Nucleus accumbens (tissue), 56 donors: ENCODE measurements at regions not wholly inside any gene's neighbourhood (a gene's known extent, or its start where the extent isn't known, plus 50 kb on each side); places are given as distances from the start of the nearest gene placed in this dataset.

Experiments
- DNase-seq, 56 donors: peaks; one replicate each; lab custom pipeline; 2025; lab: John Stamatoyannopoulos, UW

DNA sequence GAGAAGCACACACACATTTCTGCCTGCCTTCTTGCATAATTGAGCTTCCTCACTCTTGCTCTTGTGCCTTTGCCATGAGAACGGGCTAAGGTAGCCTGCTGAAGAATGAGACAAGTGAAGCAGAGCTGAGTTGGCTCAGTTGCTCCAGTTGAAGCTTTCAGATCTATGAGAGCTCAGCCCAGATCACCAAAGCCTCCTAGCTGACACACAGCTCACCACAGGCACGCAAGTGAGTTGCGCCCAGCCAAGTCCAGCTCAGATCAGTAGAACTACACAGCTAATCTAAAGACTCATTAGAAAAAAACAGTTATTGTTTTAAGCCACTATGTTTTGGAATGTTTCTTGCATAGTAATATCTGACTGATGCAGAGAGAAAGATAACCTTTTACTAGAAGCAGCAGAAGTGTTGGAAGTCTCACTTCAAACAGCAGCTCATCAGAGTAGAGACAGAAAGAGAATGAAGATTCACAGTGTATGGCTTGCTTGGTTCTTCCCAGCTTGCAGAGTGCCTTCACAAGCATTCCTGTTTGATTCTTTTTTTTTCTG is 362.4 kb downstream of the MID1IP1 start:
- DNase-seq = peak in 1 of 56 donors; percentile 1

DNA sequence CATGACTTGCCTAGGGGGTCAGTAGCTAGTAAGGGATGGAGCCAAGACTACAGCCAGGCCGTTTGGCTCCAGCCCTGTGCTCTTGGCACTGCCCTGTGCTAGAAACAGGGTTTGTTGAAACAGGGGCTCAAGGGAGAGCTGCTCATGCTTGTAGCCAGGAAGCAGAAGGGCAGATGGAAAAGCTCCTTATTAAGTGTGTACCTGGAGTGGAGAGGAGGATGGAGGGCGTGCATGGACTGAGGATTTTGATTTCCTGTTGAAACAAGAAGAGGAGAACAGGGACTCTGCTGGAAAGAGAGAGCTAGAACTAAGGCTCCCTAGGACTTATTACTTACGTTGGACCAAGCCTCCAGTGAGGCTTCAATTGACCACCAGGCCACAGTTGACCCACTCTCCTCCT is 363.0 kb downstream of the MID1IP1 start:
- no peak for DNase-seq

DNA sequence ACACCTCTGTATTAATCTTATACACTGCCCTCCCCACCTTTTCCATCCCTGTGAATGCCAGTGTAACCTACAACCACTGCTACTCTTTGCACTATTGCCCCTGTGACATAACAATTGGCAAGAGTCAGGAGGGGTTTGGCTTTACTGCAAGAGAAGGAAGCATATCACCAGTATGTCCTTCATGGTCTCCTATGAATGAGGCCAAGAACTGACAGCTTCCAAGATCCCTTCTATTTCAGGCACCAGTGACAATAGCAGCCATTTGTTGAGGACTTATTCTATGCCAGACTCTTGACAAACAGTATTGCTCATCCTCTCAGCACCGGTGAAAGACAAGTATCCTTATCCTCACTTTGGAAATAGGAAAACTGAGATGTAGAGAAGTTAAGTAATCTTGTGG is 363.9 kb downstream of the MID1IP1 start:
- DNase-seq = no peak

DNA sequence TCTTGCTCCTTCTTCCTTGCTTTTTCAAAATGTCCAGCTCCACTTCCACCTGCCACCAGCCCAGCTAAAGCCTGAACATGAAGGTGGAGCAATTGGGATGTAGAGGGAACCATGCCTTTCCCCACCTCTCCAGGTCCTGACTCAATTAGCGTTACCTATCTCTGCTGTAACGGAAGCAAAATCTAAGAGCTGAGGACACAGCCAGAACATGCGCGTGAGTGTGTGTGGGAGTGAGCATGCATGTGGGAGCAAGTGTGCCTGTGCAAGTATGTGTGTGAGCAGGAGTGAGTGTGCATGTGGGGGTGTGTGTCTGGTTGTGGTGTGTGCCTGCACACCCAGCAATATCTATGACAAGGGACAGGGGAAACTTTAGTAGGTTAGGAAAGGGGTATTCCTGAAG is 364.5 kb downstream of the MID1IP1 start:
- no peak for DNase-seq

DNA sequence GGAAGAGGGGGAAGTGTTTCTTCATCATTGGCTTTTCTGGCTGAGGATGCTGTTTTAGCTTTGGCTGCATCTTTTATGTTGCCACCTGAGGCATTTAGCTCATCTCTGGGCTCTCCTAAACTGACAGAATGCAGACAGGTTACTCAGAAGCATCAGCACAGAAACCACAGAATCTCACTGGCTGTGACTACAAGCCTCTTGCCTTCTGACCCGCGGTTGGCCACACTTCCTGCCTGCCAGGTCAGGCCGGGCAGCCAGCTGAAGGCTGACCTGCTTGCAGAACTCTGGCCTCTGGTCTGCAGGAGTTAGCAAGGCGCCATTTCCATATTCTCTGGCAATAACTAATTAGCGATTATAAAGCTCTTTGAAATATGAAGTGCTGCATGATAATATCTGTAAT is 366.5 kb downstream of the MID1IP1 start:
- no peak for DNase-seq

DNA sequence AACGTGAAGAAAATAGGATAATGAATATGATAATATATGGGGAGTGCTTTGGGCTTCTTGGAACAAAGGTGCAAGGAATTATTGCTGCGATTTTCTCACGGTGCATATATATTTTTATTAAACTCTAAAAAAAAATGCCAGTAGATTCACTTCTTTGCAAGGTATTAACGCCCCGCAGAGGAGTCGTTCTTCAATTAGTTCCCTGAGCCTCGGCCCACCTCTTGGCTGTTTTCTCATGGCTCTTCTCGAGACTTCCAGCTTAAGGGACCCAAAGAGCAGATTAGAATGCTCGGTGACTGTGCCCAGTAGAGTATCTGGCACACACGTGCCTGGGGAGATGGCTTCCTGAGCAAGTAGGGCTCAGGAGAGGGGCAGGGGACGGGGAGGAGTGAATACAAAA is 367.4 kb downstream of the MID1IP1 start:
- no peak for DNase-seq

DNA sequence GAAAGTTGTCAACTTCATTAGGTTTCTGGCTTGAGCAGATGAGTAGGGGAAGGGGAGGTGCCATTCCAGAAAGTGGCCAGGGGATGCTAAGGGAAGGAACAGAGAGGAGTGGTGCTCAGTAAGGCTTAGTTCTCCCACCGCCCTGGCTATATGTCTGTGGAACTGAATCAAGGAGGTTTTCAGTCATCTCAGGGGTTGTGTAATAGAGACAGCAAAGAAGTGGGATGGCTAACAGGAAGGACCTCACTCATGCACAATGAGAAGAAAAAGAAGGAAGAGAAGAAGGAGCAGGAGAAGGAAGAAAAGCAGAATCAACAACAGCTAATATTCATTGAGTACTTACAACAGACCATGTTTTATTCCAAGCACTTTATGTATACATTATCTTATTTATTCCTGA is 368.7 kb downstream of the MID1IP1 start:
- DNase-seq = no peak

DNA sequence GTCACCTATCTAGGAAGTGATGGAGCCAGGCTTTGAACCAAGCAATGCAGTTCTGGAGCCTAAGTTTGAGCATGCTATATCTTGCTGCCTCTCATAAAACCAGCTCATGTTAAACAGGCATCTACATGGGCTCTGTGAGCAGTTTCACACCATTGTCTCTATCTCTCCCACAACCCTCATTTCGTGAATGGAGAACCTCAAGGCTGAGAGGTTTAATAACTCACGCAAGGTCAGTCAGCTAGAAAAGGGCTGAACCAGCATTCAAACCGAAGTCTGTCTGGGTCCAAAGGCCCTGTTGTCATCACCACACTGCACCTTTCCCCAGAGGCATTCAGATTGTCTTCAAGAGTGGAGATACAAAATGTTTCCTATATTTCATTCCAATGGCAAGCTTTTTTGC is 369.2 kb downstream of the MID1IP1 start:
- no peak for DNase-seq

DNA sequence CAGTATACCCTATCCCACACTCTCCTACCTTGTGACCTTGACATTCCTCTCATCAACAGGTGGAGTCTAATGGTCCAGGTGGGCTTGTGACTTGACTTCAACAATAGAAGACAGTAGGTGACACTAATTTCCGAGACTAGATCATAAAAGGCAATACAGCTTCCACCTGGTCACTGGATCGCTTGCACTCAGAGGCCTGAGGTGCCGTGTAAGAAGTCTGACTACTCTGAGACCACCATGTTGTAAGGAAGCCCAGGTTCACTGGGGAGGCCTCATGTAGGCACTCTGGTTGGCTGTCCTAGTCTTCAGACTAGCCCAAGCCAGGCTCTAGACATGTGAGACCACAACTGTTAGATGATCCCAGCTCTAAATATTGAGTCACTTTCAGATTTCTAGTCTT is 370.4 kb downstream of the MID1IP1 start:
- DNase-seq = no peak

DNA sequence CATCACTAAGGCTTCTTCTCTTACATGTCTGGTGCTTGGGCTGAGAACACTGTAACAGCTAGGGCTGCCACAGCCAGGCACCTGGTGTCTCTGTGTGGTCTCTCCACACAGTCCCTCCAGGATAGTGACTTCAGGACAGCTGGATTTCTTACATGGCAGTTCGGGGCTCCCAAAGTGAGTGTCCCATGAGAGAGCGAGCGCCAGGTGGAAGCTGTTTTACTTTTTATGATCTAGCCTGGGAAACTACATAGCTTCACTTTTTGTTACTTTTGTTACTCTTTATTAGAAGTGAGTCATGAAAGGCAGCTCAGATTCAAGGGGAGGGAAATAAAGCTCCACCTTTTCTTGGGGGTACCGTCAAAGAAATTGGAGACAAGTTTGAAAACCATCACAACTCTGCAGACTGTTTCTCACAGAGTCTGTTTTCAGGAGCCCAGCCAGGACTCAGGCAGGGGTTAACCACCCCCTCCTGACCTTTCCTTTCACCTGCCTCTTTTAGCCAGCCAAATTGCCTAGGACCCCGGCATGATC is 373.0 kb downstream of the MID1IP1 start:
- DNase-seq = no peak

DNA sequence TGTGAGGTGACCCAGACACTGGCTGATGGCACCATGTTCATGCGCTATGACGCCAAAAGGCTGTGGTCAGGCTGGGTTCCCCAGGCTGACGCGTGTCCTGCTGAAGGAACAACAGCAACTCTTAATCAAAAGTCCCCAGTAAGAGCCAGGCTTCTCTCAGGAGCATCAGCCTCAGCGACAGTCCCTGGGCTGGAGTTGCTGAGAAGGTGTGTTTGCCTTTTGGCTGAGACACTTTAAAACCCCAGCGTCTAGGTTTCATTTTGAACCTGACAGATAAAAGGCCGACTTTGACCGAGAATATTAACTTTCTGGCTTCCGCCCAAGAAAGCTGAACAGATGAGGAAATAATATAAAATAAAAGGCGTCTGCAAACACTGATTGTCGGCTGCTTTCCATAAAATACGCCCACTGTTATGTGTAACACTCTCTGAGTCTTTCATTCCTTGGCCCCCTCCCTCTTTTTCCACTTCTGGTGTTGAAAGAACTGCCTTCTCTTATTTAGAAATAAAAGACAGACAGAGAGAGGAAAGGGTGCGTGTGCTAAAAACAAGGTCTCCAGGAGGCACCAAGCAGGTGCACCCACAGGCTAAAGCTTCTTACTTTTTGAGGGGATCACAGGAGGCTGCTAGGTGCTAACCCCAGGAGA is 373.6 kb downstream of the MID1IP1 start:
- no peak for DNase-seq

DNA sequence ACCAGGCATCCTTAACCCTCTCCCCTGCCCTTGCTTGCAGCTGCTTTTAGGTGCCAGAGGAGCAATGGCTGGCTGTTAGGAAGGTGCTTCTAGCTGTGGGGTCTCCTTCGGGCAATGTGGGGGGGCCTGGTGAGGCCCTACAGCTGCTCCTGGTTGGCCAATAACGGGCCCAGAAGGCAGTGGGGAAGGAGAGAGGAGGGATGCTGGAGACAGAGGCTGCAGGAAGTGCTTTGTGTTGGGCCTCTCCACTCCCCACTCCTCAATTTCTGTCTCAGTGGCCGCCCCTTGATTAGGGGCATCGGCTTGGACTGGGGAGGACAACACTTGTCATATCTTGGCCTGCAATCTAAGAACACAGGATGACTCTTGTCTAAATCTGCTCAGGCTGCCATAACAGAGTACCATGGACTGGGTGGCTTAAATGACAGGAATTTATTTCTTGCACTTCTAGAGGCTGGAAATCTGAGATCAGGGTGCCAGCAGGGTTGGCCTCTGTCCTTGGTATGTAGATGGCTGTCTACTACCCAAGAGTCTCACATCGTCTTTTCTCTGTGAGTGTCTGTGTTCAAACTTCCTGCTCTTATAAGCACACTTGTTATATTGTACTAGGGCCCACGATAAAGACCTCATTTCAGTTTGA is 374.3 kb downstream of the MID1IP1 start:
- no peak for DNase-seq

DNA sequence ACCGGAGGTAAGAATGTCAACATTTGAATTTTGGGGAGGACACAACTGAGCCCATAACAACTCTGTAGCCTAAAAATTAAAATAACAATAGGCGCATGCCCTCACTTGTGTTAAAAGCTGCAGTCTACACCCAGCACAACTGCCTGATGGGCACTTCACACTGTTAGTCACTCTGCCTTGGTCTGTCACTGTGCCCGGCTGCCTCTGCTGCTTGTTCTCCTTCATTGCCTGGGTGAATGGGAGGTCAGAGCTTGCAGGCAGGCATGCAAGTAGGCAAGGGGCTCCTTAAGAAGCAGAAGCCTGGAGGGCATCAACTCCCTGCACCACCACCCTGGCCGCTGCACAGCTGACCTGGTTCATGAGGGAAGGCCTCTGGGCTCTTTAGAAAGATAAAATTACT is 374.8 kb downstream of the MID1IP1 start:
- no peak for DNase-seq

DNA sequence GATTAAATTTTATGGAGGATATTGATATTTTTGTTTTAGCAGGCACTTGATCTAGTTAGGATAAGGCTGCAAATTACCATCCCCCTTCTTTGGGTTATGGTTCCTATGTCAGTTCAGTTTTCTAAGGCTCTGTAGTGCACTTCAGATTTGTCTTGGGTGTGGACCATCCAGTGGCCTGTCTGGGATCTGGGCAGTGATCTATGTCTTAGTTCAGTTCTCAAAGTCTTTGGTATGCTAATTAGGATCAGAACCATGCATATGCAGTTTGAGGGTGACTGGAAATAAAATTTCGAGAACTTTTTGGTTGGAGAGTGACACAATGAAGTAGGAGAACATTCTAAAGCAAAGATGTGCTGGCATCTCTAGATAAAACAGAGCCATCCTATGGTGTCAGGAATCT is 388.2 kb downstream of the MID1IP1 start:
- DNase-seq = no peak

DNA sequence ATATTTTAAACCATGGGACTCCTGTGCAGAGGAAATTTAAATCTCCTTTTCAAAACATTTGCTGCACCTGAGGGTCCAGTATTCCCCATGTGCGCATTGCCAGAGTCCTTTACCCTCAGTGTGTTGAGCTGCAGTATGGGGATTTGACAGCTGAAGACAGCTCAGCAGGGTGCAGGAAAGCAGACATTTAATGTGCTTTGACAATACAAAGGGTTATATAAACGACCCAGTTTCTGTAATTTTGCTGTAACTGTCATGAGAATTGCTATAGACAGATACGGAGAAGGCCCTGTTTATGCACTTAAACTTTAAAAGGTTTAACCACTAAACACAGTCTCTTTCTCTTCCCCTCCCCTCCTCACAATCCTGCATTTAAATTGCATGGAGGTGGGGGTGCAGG is 393.4 kb downstream of the MID1IP1 start:
- DNase-seq = no peak

DNA sequence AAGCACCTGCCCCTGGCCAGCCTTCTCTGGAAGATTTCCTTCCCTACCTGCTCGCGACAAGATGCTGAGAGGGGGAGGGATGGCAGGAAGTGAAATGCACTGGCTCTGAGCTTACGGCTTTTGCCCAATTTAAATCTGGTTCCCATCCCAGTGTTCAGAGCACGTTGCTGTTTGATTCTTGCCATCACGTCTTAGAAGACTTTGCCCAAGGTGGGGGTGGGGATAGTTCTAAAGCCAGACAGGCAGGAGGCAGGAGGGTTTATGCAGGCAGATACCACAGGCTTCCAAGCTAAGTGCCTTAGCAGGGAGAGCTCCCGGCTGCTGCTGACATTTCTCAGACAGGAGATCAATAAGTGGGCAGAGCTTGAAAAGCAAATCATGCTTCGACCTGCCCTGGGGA is 393.9 kb downstream of the MID1IP1 start:
- DNase-seq = peak in 6 of 56 donors; percentile 0 to 4 (median 1)

DNA sequence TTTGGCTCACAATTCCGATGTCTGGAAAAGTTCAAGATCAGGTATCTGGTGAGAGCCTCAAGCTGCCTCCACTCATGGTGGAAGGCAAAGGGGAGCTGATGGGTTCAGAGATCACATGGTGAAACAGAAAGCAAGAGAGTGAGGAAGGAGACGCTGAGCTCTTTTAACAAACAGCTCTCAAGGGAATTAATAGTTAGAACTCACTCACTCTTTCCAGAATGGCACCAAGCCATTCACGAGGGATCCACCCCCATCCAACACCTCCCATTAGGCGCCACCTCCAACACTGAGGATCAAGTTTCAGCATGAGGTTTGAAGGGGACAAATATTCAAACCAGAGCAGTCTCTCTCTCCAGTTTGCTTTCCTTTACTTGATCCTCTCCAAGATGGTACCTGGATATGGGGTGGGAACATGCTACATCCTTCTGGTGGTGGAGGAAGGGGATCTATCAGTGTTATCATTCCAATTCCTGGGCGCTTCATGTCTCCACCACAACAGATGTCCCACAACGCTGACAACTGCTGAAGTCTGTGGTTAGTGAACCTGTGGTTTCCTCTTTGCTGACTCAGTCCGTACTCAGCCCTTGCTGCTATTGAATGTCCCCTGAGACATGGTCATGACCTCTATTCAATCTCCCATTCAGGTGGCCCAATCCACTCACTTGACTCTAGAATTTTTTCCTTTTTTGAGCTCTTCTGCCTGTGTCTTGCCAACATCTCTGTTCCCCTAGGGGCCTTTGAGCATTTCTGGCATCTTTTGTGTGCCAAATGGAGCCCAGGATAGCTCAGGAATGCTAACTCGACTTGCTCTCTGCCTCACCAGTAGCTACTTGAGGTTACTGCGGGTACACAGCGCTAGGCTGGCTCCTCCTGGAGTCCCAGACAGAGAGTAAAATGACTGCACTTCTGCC is 395.2 kb downstream of the MID1IP1 start:
- no peak for DNase-seq

DNA sequence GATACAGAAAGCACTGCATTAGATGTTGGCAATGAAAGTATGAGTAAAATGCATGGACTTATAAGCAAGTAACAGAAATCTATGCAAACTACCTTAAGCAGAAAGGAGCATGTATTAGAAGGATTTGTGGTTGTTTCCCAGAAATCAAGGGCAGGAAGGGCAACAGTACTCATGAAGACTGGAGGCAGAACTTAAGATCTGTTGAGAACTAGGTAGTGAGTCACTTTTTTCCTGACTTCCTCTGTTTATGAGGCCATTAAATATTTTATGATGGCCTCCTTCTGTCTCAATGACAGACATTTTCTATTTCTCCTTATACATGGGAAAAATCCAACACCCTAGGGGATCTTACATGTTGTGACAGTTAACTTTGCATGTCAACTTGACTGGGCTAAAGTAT is 398.2 kb downstream of the MID1IP1 start:
- DNase-seq = no peak

DNA sequence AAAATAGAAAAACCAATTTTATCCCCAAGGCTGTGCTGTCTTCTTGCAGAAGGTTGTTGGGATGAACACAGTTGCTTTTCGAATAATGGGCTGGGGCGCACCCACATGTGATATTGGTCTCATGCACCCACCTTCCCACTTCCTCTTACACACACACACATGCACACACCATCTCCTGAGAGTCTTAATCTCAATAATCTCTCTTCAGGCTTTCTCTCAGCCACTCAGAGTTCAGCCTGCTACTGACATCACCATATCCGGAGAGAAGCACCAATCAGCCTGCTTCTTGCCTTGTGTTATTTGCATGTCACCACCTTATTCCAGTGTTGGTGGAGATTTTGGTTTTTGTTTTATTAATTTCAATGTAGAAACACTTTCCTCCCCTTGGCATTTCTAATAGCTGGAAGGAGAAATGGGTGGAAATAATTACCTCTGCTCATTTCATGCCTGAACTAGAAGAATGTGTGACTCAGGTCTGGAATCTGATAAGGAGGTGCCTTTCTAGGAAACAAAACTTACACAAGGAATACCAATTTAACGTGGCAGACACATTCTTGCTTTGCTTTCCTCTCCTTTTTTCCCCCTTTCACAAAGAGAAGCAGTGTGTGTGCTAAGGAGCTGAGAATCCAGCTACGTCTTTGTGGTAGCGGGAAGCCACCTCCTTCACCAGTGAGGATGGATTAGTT is 400.2 kb downstream of the MID1IP1 start:
- no peak for DNase-seq

DNA sequence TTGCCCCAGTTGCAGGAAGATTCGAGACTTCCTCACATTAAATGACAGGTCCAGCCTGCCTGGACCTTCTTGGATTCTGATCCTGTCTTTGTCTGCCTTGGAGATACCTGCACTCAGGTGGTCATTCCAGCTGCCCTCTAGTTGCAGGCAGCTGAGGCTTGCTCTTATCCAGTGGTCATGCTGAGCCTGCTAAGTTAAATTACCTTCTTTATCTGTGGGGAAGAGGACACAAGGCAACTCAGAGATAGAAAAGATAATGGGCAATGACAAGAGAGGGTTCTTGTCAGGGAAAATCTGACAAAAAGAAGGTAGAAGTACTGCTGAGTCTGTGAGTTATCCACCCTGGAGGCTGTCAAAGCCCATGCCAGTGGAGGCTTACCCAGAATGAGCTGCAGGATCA is 401.4 kb downstream of the MID1IP1 start:
- DNase-seq = no peak

DNA sequence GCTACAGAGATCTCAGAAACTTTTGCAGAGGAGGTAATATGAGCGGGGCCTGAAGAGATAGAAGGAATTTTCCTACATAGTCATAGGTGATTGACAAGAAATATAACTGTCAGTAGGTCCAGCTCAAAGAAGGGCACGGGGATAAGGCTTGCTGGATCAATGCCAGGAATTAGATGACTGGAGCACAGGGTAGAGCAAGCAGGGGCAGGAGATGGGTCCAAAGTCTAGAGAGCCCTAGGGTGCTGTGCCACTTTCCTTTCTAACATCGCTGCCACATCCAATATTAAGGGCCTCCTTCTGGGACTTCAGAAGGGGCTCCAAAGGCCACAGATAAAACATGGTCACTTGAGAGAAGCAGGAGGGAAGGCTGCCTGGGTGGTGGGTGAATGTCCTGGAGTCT is 402.2 kb downstream of the MID1IP1 start:
- no peak for DNase-seq
